ENCODE measurements at regions not wholly inside any gene's neighbourhood (a gene's known extent, or its start where the extent isn't known, plus 50 kb on each side); places are given as distances from the start of the nearest gene placed in this dataset.
"Not testable (repeated sequence)": the region's sequence is repeated elsewhere in the genome, so short reads cannot be mapped to it uniquely, and the experiment has no call there.

- DNase-seq (ENCODE audit: low spot score), result no peak
Observed at GRCh38 chr14:54256156-54256555, 140.7 kb upstream of the CDKN3 start.

- DNase-seq (ENCODE audit: low spot score), result no peak
Observed at GRCh38 chr14:54257424-54257823, 139.4 kb upstream of the CDKN3 start.

GRCh38 chr14:54258382-54258781 is 138.4 kb upstream of the CDKN3 start:
- no peak for DNase-seq (ENCODE audit: low spot score)

GRCh38 chr14:54259821-54260220 is 137.0 kb upstream of the CDKN3 start:
- no peak for DNase-seq (ENCODE audit: low spot score)

- no peak for DNase-seq (ENCODE audit: low spot score)
Observed at GRCh38 chr14:54261283-54261682, 135.5 kb upstream of the CDKN3 start.

GRCh38 chr14:54266616-54267015 is 130.2 kb upstream of the CDKN3 start:
- not testable (repeated sequence) for DNase-seq (ENCODE audit: low spot score)

DNA sequence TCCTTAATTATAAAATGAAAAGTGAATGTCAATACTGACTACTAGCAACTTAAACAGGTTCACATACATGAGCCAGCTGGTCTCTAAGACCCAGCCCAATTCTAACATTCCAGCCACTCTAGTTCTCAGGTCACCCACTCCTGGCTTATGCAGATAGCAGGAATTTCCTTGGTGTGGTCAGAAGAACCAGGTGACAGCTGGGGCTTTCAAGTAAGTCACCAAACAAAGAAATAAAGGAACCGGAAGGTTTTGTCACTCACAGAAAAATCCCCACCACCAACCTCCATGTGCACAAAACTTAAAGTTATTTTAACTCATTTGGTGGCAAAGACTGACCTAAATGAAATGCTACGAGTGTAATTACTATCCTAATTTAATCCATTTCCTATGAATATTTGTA is 129.6 kb upstream of the CDKN3 start:
- DNase-seq (ENCODE audit: low spot score), result no peak

- DNase-seq (ENCODE audit: low spot score), result no peak
Observed at GRCh38 chr14:54275997-54276725, 120.6 kb upstream of the CDKN3 start.

- no peak for DNase-seq (ENCODE audit: low spot score)
Observed at GRCh38 chr14:54278087-54278486, 118.7 kb upstream of the CDKN3 start.

GRCh38 chr14:54278665-54279295 is 118.0 kb upstream of the CDKN3 start:
- DNase-seq (ENCODE audit: low spot score), result no peak

- no peak for DNase-seq (ENCODE audit: low spot score)
Observed at GRCh38 chr14:54282849-54283248, 114.0 kb upstream of the CDKN3 start.

DNA sequence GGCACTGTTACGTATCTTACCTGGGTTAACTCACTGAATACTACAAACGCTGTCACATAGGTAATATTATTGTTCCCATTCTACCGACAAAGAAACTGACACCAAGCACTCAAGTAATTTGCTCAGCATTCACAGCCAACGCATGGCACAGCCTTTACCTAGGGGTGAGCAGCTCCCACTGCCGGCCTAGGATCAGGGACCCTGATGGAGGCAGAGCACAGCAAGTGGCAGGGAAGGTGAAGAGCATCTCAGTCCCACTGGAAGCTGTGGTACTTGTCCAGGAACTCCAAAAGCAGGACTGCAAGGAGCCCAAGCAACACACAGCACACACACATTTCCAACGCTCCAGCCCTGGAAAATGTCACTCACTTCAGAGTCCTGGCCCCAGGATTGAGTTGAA is 111.8 kb upstream of the CDKN3 start:
- no peak for DNase-seq (ENCODE audit: low spot score)

DNA sequence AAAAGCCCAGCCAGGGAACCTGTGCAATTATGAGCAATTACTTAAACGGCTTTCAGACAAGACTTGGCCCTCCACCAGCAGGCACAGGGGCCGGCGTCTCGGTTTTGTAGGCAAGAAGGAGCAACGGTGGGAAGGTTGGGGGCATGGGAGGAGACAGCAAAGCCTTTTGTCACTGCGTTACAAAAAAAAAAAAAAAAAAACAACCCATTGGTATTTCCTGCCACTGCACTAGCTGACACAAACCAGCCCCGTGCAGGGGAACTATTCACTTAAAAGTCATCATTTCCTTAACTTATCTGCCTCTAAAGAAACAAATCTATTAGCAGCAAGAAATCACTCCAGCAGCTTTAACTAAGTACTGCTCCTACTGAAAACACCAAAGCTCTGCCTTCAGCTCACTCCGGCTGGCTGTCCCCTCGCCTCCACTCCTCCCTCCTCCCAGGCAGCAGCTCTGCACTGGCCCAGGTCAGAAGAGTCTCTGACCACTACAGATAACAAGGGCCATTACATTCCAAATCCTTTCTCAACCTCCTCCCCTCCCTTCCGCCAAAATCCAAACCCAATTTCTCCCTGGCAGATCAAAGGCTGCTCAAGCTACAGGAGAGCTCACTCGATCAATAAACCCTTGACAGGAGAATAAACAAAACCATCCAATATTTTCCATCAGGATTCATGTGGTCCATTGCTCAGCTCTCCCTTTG is 105.2 kb upstream of the CDKN3 start:
- no peak for DNase-seq (ENCODE audit: low spot score)

GRCh38 chr14:54294802-54295201 is 102.0 kb upstream of the CDKN3 start:
- DNase-seq (ENCODE audit: low spot score), result no peak

GRCh38 chr14:54299410-54300363 is 97.1 kb upstream of the CDKN3 start:
- no peak for DNase-seq (ENCODE audit: low spot score)

GRCh38 chr14:54300881-54301280 is 95.9 kb upstream of the CDKN3 start:
- no peak for DNase-seq (ENCODE audit: low spot score)

GRCh38 chr14:54301359-54301758 is 95.4 kb upstream of the CDKN3 start:
- DNase-seq (ENCODE audit: low spot score), result no peak

- DNase-seq (ENCODE audit: low spot score), result no peak
Observed at GRCh38 chr14:54306806-54307205, 90.0 kb upstream of the CDKN3 start.

- DNase-seq (ENCODE audit: low spot score), result no peak
Observed at GRCh38 chr14:54309615-54310014, 87.2 kb upstream of the CDKN3 start.

DNA sequence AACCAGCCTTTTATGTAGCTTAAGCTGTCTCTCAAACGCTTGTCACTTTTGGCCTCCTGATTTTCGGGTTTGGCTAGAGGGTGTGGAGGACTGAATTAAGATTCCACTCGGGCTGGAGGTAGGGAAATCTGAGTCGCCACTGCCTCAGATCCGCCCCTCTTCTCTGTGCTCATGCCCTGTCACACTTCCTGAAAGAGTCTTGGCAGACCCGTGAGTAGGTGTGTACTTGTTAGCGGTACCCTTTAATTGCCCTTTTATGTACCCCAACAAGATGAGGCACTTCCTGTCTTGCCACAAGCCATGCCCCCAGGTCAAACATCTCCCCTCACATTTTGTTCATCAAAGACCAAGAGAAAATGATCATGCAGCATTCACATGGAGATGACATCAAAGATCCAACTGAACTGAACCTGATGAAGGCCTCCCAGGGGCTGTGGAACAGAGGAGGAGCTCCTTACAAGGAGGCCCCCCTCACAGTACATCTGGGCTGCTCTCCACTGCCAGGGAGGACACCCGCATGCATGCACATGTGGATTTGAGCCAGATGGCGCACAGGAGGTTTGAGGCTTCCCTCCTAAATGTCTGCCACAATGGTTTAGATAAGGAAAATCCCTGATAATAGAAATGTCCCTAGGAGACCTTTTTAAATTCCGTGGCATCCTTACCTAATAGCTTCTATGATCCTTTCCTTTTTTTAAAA is 86.5 kb upstream of the CDKN3 start:
- DNase-seq (ENCODE audit: low spot score), result no peak

DNA sequence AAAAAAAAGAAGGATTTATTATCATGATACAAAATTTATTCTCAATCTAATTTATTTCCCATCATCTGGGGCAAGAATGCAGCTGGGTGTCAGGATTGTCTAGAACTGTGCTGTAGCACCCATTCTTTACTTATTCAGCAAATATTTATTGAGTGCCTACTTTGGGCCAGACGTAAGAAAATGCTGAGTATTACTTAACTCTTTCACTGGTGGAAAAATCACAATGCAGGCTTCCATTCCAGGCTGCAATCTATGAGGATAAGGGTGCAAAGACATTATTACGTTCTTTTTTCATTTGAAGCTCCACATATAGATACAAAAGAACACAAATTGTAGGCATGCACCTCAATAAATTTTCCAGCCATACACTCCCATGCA is 86.0 kb upstream of the CDKN3 start:
- no peak for DNase-seq (ENCODE audit: low spot score)

Data from putamen (tissue), 1 donor.